ENCODE measurements at regions not wholly inside any gene's neighbourhood (a gene's known extent, or its start where the extent isn't known, plus 50 kb on each side); places are given as distances from the start of the nearest gene placed in this dataset.

GRCh38 chr22:49367041-49367697, 460.5 kb downstream of the BRD1 start:
- ATAC-seq (replicated peaks) (no peak), DNase-seq (no peak)
- peaks cover 0 to 3% of the 10 kb centered on the region in 2 donors for H3K4me1 Mint-ChIP-seq
- no peak overlapping the region for H3K4me3 Mint-ChIP-seq
- no peak overlapping the region for H3K27ac Mint-ChIP-seq
- H3K27me3 Mint-ChIP-seq, result peaks cover 13 to 21% of the 10 kb centered on the region in 2 donors
- H3K9me3 Mint-ChIP-seq, result no peaks in the 10 kb centered on the region
- H3K36me3 Mint-ChIP-seq, result no peaks in the 10 kb centered on the region

- no peak for DNase-seq
- Mint-ChIP-seq H3K27me3 (peaks cover 13 to 25% of the 10 kb centered on the region in 2 donors), H3K4me1 (peaks cover 0 to 3% of the 10 kb centered on the region in 2 donors), H3K36me3 (no peaks in the 10 kb centered on the region), H3K4me3 (no peak overlapping the region), H3K27ac (no peak overlapping the region), H3K9me3 (no peaks in the 10 kb centered on the region)
- ATAC-seq (replicated peaks), result no peak
These were observed 461.2 kb downstream of the BRD1 start for GRCh38 chr22:49366437-49366836.

GRCh38 chr22:49365910-49366309, 461.8 kb downstream of the BRD1 start:
- no peaks in the 10 kb centered on the region for H3K9me3 Mint-ChIP-seq
- ATAC-seq (replicated peaks) (no peak), DNase-seq (no peak)
- no peak overlapping the region for H3K4me3 Mint-ChIP-seq
- no peak overlapping the region for H3K27ac Mint-ChIP-seq
- H3K27me3 Mint-ChIP-seq, result peaks cover 13 to 25% of the 10 kb centered on the region in 2 donors
- no peaks in the 10 kb centered on the region for H3K36me3 Mint-ChIP-seq
- H3K4me1 Mint-ChIP-seq, result peaks cover 0 to 3% of the 10 kb centered on the region in 2 donors

GRCh38 chr22:49365191-49365837, 462.4 kb downstream of the BRD1 start:
- ATAC-seq (replicated peaks), result no peak
- Mint-ChIP-seq H3K27ac (no peak overlapping the region), H3K9me3 (no peaks in the 10 kb centered on the region), H3K4me3 (no peak overlapping the region), H3K36me3 (no peaks in the 10 kb centered on the region), H3K27me3 (peaks cover 17 to 25% of the 10 kb centered on the region in 2 donors), H3K4me1 (peaks cover 0 to 7% of the 10 kb centered on the region in 2 donors)
- DNase-seq, result no peak

GRCh38 chr22:49364398-49364797, 463.3 kb downstream of the BRD1 start:
- no peak overlapping the region for H3K27ac Mint-ChIP-seq
- no peak for ATAC-seq (replicated peaks)
- no peak for DNase-seq
- no peaks in the 10 kb centered on the region for H3K9me3 Mint-ChIP-seq
- no peaks in the 10 kb centered on the region for H3K36me3 Mint-ChIP-seq
- no peak overlapping the region for H3K4me3 Mint-ChIP-seq
- peaks cover 19 to 28% of the 10 kb centered on the region in 2 donors for H3K27me3 Mint-ChIP-seq
- H3K4me1 Mint-ChIP-seq, result peaks cover 0 to 7% of the 10 kb centered on the region in 2 donors

GRCh38 chr22:49363526-49364230, 464.0 kb downstream of the BRD1 start:
- peaks cover 0 to 4% of the 10 kb centered on the region in 2 donors for H3K4me1 Mint-ChIP-seq
- no peak for ATAC-seq (replicated peaks)
- DNase-seq, result no peak
- no peak overlapping the region for H3K27ac Mint-ChIP-seq
- no peak overlapping the region for H3K4me3 Mint-ChIP-seq
- no peaks in the 10 kb centered on the region for H3K36me3 Mint-ChIP-seq
- no peaks in the 10 kb centered on the region for H3K9me3 Mint-ChIP-seq
- H3K27me3 Mint-ChIP-seq, result peaks cover 22 to 24% of the 10 kb centered on the region in 2 donors

GRCh38 chr22:49362211-49362839, 465.3 kb downstream of the BRD1 start:
- Mint-ChIP-seq H3K27me3 (peaks cover 17 to 19% of the 10 kb centered on the region in 2 donors), H3K9me3 (no peaks in the 10 kb centered on the region), H3K27ac (no peak overlapping the region), H3K4me3 (no peak overlapping the region), H3K4me1 (peaks cover 0 to 4% of the 10 kb centered on the region in 2 donors), H3K36me3 (no peaks in the 10 kb centered on the region)
- DNase-seq, result no peak
- ATAC-seq (replicated peaks), result no peak

GRCh38 chr22:49361164-49361563, 466.5 kb downstream of the BRD1 start:
- Mint-ChIP-seq H3K4me3 (no peak overlapping the region), H3K36me3 (no peaks in the 10 kb centered on the region), H3K4me1 (peaks cover 0 to 4% of the 10 kb centered on the region in 2 donors), H3K9me3 (no peaks in the 10 kb centered on the region), H3K27me3 (peaks cover 18 to 21% of the 10 kb centered on the region in 2 donors), H3K27ac (no peak overlapping the region)
- no peak for ATAC-seq (replicated peaks)
- no peak for DNase-seq

GRCh38 chr22:49360746-49361145, 466.9 kb downstream of the BRD1 start:
- Mint-ChIP-seq H3K27me3 (peaks cover 17 to 25% of the 10 kb centered on the region in 2 donors), H3K4me3 (no peak overlapping the region), H3K9me3 (no peaks in the 10 kb centered on the region), H3K36me3 (no peaks in the 10 kb centered on the region), H3K27ac (no peak overlapping the region), H3K4me1 (peaks cover 0 to 4% of the 10 kb centered on the region in 2 donors)
- DNase-seq (no peak), ATAC-seq (replicated peaks) (no peak)

- peaks cover 18 to 38% of the 10 kb centered on the region in 2 donors for H3K27me3 Mint-ChIP-seq
- H3K4me3 Mint-ChIP-seq, result no peak overlapping the region
- H3K36me3 Mint-ChIP-seq, result no peaks in the 10 kb centered on the region
- H3K4me1 Mint-ChIP-seq, result peaks cover 0 to 4% of the 10 kb centered on the region in 2 donors
- DNase-seq (no peak), ATAC-seq (replicated peaks) (no peak)
- H3K9me3 Mint-ChIP-seq, result no peaks in the 10 kb centered on the region
- H3K27ac Mint-ChIP-seq, result no peak overlapping the region
These were observed 468.6 kb downstream of the BRD1 start for GRCh38 chr22:49359076-49359475.

- no peak overlapping the region for H3K27ac Mint-ChIP-seq
- no peaks in the 10 kb centered on the region for H3K9me3 Mint-ChIP-seq
- peaks cover 26 to 48% of the 10 kb centered on the region in 2 donors for H3K27me3 Mint-ChIP-seq
- no peak overlapping the region for H3K4me3 Mint-ChIP-seq
- ATAC-seq (replicated peaks) (no peak), DNase-seq (no peak)
- H3K4me1 Mint-ChIP-seq, result peaks cover 0 to 4% of the 10 kb centered on the region in 2 donors
- no peaks in the 10 kb centered on the region for H3K36me3 Mint-ChIP-seq
These were observed 469.8 kb downstream of the BRD1 start for GRCh38 chr22:49357661-49358440.

GRCh38 chr22:49356428-49356827, 471.2 kb downstream of the BRD1 start:
- Mint-ChIP-seq H3K36me3 (no peaks in the 10 kb centered on the region), H3K4me3 (no peak overlapping the region), H3K4me1 (peaks cover 0 to 4% of the 10 kb centered on the region in 2 donors), H3K27me3 (peaks cover 30 to 58% of the 10 kb centered on the region in 2 donors), H3K27ac (no peak overlapping the region), H3K9me3 (no peaks in the 10 kb centered on the region)
- no peak for DNase-seq
- no peak for ATAC-seq (replicated peaks)

GRCh38 chr22:49355211-49355920, 472.3 kb downstream of the BRD1 start:
- H3K36me3 Mint-ChIP-seq, result no peaks in the 10 kb centered on the region
- no peaks in the 10 kb centered on the region for H3K9me3 Mint-ChIP-seq
- H3K27me3 Mint-ChIP-seq, result peaks cover 30 to 59% of the 10 kb centered on the region in 2 donors
- DNase-seq, result no peak
- H3K27ac Mint-ChIP-seq, result no peak overlapping the region
- H3K4me3 Mint-ChIP-seq, result no peak overlapping the region
- no peaks in the 10 kb centered on the region for H3K4me1 Mint-ChIP-seq
- no peak for ATAC-seq (replicated peaks)
